ENCODE measurements at regions not wholly inside any gene's neighbourhood (a gene's known extent, or its start where the extent isn't known, plus 50 kb on each side); places are given as distances from the start of the nearest gene placed in this dataset.

DNA sequence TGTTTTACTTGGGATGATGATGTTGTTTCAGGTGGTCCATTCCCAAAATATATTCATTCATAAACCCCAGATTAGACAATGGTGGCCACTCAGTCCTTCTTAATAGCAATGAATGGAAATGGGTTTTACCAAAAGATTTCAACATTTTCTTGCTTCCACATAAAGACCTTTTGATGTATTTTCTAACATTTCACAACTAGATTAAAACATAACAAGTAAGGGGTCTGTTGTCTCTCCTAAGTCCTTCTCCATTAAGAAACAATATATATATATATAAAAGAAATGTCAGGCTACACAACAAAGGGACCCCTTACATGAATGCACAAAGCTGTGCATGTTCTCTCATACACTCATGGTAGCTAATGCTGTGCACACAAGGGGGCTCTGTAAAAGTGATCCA is 176.4 kb downstream of the ANXA2 start (continued):
- TF ChIP-seq, protein P1, sequence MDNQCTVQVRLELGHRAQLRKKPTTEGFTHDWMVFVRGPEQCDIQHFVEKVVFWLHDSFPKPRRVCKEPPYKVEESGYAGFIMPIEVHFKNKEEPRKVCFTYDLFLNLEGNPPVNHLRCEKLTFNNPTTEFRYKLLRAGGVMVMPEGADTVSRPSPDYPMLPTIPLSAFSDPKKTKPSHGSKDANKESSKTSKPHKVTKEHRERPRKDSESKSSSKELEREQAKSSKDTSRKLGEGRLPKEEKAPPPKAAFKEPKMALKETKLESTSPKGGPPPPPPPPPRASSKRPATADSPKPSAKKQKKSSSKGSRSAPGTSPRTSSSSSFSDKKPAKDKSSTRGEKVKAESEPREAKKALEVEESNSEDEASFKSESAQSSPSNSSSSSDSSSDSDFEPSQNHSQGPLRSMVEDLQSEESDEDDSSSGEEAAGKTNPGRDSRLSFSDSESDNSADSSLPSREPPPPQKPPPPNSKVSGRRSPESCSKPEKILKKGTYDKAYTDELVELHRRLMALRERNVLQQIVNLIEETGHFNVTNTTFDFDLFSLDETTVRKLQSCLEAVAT (IDR thresholded peaks at IDR 0.05) = no peak

DNA sequence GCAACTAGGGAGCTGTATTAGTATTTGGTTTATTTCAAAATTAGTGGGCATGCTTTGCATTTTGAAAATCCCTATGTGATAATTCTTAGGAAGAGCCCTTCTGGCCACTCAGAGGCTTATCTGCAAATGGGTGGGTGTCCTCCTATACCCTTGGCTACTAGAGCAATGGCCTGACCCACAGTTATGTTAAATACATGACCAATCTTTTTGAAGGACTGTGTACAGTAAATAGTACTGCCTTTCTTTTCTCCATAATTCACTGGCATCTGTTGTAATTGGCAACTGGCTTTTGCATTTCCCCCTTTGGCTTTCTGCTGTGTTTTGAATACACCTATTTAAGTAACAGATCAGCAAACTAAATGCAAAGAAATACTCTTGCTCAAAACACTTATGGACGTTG is 175.4 kb downstream of the ANXA2 start:
- no peak for DNase-seq (ENCODE audit: low read depth, low spot score)
- BruUV-seq (replicated peaks) = no TSS peak
- 0% methylated on average over 1 of the region's 1 CpG for WGBS (ENCODE audit: insufficient coverage, insufficient replicate concordance, low lambda C conversion rate, missing lambda C conversion rate)
- POLR2A ChIA-PET = no interaction called here
- ATAC-seq = no peak
- intact Hi-C loops (cut with micrococcal nuclease; ENCODE audit: unreplicated experiment) = no loop called here
- no peak overlapping the region for H3K4me2 ChIP-seq (ENCODE audit: control insufficient read depth, insufficient read depth)
- FAIRE-seq = no peak
- CTCF ChIA-PET = no interaction called here
- no peaks in the 10 kb centered on the region for H3K9me3 ChIP-seq (replicated peaks; ENCODE audit: control insufficient read depth, insufficient read depth, low read length)
- in situ Hi-C loops (cut with MboI) = no loop called here
- no peak overlapping the region for H3K4me3 ChIP-seq
- RAD21 ChIA-PET (ENCODE audit: unreplicated experiment) = no interaction called here
- no peaks in the 10 kb centered on the region for H3K36me3 ChIP-seq (ENCODE audit: control insufficient read depth in 2 of 2, insufficient read depth in 2 of 2, low read length in 1 of 2)
- H3K79me2 ChIP-seq (ENCODE audit: control insufficient read depth, insufficient read depth, low read length) = no peaks in the 10 kb centered on the region
- no peak for TF ChIP-seq POLR2AphosphoS2 (IDR thresholded peaks at IDR 0.05; ENCODE audit: low read depth, low read length)
- H2AFZ ChIP-seq (ENCODE audit: control insufficient read depth, low read depth, low read length) = no peak overlapping the region
- no peak overlapping the region for H3K9ac ChIP-seq (ENCODE audit: control insufficient read depth, insufficient read depth, low read length)
- H3K27ac ChIP-seq (ENCODE audit: control insufficient read depth, insufficient read depth) = no peak overlapping the region
- SMC1A ChIA-PET (ENCODE audit: uncharacterized antibody, unreplicated experiment) = interaction anchor here (0.9 kb wide), 1 partner anchor 10 kb away, joined by 3 read pairs; no protein-coding TSS in a partner anchor
- H4K20me1 ChIP-seq (ENCODE audit: control insufficient read depth, insufficient read depth) = no peaks in the 10 kb centered on the region
- H3K4me1 ChIP-seq (ENCODE audit: control insufficient read depth, insufficient read depth, low read length) = no peaks in the 10 kb centered on the region
- H3K27me3 ChIP-seq (replicated peaks in 1 of 2; ENCODE audit: control insufficient read depth in 2 of 2, insufficient read depth in 2 of 2, low read length in 1 of 2) = no peaks in the 10 kb centered on the region; a peak in 2 of 4 replicates

DNA sequence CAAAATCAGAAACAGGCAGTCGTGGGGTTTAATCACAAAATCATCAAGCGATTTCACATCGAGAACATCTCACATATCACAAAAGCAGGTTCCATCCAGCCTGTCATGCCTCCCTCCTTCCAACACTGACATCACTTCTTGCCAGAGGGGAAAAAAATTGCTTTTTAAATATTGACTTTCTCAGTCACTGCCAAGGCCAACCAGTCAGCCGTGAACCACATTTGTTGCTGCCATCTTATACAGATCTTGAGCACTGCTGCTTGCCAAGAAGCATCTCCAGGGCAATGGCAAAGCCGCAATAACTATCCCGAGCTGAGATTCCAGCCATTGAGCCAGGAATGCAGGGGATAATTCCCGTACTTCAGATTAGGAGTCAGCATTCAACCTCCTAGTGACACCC is 174.6 kb downstream of the ANXA2 start:
- intact Hi-C loops (cut with micrococcal nuclease; ENCODE audit: unreplicated experiment) = no loop called here
- H3K27ac ChIP-seq (ENCODE audit: control insufficient read depth, insufficient read depth) = no peak overlapping the region
- H3K79me2 ChIP-seq (ENCODE audit: control insufficient read depth, insufficient read depth, low read length) = no peaks in the 10 kb centered on the region
- ChIA-PET CTCF (no interaction called here), SMC1A (ENCODE audit: uncharacterized antibody, unreplicated experiment) (interaction anchor here (0.9 to 1.0 kb wide), 2 partner anchors 11 to 15 kb away, joined by 3 to 5 read pairs; no protein-coding TSS in a partner anchor), RAD21 (ENCODE audit: unreplicated experiment) (no interaction called here), POLR2A (no interaction called here)
- FAIRE-seq (no peak), DNase-seq (ENCODE audit: low read depth, low spot score) (no peak), ATAC-seq (no peak)
- in situ Hi-C loops (cut with MboI) = no loop called here
- no peaks in the 10 kb centered on the region for H3K4me1 ChIP-seq (ENCODE audit: control insufficient read depth, insufficient read depth, low read length)
- no peaks in the 10 kb centered on the region for H4K20me1 ChIP-seq (ENCODE audit: control insufficient read depth, insufficient read depth)
- H3K36me3 ChIP-seq (ENCODE audit: control insufficient read depth in 2 of 2, insufficient read depth in 2 of 2, low read length in 1 of 2) = no peaks in the 10 kb centered on the region
- H3K4me2 ChIP-seq (ENCODE audit: control insufficient read depth, insufficient read depth) = no peak overlapping the region
- WGBS (ENCODE audit: insufficient coverage, insufficient replicate concordance, low lambda C conversion rate, missing lambda C conversion rate) = 28% methylated on average over 7 of the region's 7 CpGs
- H3K4me3 ChIP-seq = no peak overlapping the region
- H3K9me3 ChIP-seq (replicated peaks; ENCODE audit: control insufficient read depth, insufficient read depth, low read length) = no peaks in the 10 kb centered on the region
- no peak overlapping the region for H2AFZ ChIP-seq (ENCODE audit: control insufficient read depth, low read depth, low read length)
- no peak for TF ChIP-seq IKZF2 (IDR thresholded peaks at IDR 0.05)
- TF ChIP-seq SP1 (IDR thresholded peaks at IDR 0.05; ENCODE audit: low read depth, low read length) = no peak
- TF ChIP-seq SRF (IDR thresholded peaks at IDR 0.05; ENCODE audit: low read depth in 2 of 2, low read length in 2 of 2) = no peak
- peaks cover 0 to 1% of the 10 kb centered on the region in 2 experiments; a peak in 2 of 4 replicates for H3K27me3 ChIP-seq (replicated peaks in 1 of 2; ENCODE audit: control insufficient read depth in 2 of 2, insufficient read depth in 2 of 2, low read length in 1 of 2)
- no peak overlapping the region for H3K9ac ChIP-seq (ENCODE audit: control insufficient read depth, insufficient read depth, low read length)
- no TSS peak for BruUV-seq (replicated peaks)

Measured in GM12878 (cell line).